K562 (cell line): ENCODE measurements at regions not wholly inside any gene's neighbourhood (a gene's known extent, or its start where the extent isn't known, plus 50 kb on each side); places are given as distances from the start of the nearest gene placed in this dataset.

Source experiments
- ATAC-seq: fragments of 200-7000 bp; cut with Tn5 transposase; 3 replicates; pipeline ENCODE4 v1.9.1; 2020; ENCODE audit warnings: moderate library complexity
- BruUV-seq: library from RNA; stranded (reverse); fragments of 400-500 nt; replicated peaks from 2 replicates; lab custom pipeline; 2021; lab: Mats Ljungman, UMichigan
- CTCF ChIA-PET: fragments of 300-600 bp; formaldehyde crosslinking; extraction: SDS; loops from one replicate; lab custom pipeline; 2021; ENCODE audit warnings: low intra/inter-chr PET ratio; lab: Yijun Ruan, JAX
- POLR2A ChIA-PET: fragments of 300-600, 350-650 bp; sonication (Branson Sonifier 250); formaldehyde crosslinking; extraction: SDS; loops from one replicate; lab custom pipeline; 2021; ENCODE audit warnings: antibody characterized with exemption, inconsistent platforms; lab: Yijun Ruan, JAX
- DNase-seq, 4 experiments: peaks; one replicate each; pipeline versions ENCODE4 v3.0.0 to v3.0.0-alpha.2; 2011 to 2018; ENCODE audit warnings: low spot score in 3 of 4, mixed read lengths in 3 of 4; ENCODE audit errors: extremely low read depth in 1 of 4
- FAIRE-seq: peaks from 2 replicates; lab custom pipeline; 2011; peaks lifted over from hg19 to GRCh38; lab: Jason Lieb, UNC
- H2AFZ ChIP-seq: 2 replicates; pipeline ENCODE4 v1.6.0; 2011; ENCODE audit warnings: low read depth, low read length, control low read depth, inconsistent platforms
- H3K27ac ChIP-seq: fragments of 200-600 bp; 3 replicates; pipeline ENCODE4 v1.8.0; 2011; ENCODE audit warnings: low read depth, mild to moderate bottlenecking, control low read depth, inconsistent platforms, low read length, moderate library complexity, mixed read lengths; ENCODE audit errors: extremely low read depth
- H3K27me3 ChIP-seq, 2 experiments: fragments of 300-600 bp in 1 of 2; 2 replicates in 1 of 2; 3 replicates in 1 of 2; pipeline versions ENCODE4 v1.6.0 to v1.8.0; 2011; ENCODE audit warnings: inconsistent platforms in 2 of 2, low read length in 2 of 2, mild to moderate bottlenecking in 1 of 2, mixed read lengths in 1 of 2, moderate library complexity in 1 of 2; ENCODE audit not compliant: control insufficient read depth in 2 of 2, insufficient read depth in 2 of 2
- H3K36me3 ChIP-seq: fragments of 300-600 bp; 3 replicates; pipeline ENCODE4 v1.8.0; 2011; ENCODE audit warnings: mild to moderate bottlenecking, low read length, inconsistent platforms; ENCODE audit not compliant: control insufficient read depth, insufficient read depth
- H3K4me1 ChIP-seq, 2 experiments: fragments of 200-600 bp in 1 of 2; replicated peaks in 1 of 2; 2 replicates in 1 of 2; 3 replicates in 1 of 2; pipeline versions ENCODE4 v1.5.1 to v1.8.0; 2011; ENCODE audit warnings: inconsistent platforms in 2 of 2, low read length in 2 of 2, mild to moderate bottlenecking in 1 of 2, mixed read lengths in 1 of 2, moderate library complexity in 1 of 2; ENCODE audit not compliant: control insufficient read depth in 2 of 2, insufficient read depth in 2 of 2
- H3K4me2 ChIP-seq: 2 replicates; pipeline ENCODE4 v1.6.1; 2011; ENCODE audit warnings: low read length, control low read depth, inconsistent platforms, mixed read lengths; ENCODE audit not compliant: insufficient read depth
- H3K4me3 ChIP-seq: fragments of 200-600 bp; sonication (generic), shearing (Covaris generic); 2 replicates; pipeline ENCODE4 v1.5.1; 2016; ENCODE audit warnings: control low read depth, inconsistent platforms
- H3K79me2 ChIP-seq: fragments of 200-600 bp; 3 replicates; pipeline ENCODE4 v1.8.0; 2011; ENCODE audit warnings: low read length, inconsistent platforms; ENCODE audit not compliant: control insufficient read depth, insufficient read depth
- H3K9ac ChIP-seq, 2 experiments: 2 replicates each; pipeline versions ENCODE4 v1.6.0 to v1.6.1; 2011; ENCODE audit warnings: low read depth in 2 of 2, low read length in 2 of 2, control low read depth in 1 of 2, inconsistent platforms in 1 of 2, mild to moderate bottlenecking in 1 of 2, mixed read lengths in 1 of 2; ENCODE audit not compliant: insufficient read depth in 1 of 2
- H3K9me1 ChIP-seq: one replicate; pipeline ENCODE4 v1.6.0; 2011; ENCODE audit warnings: inconsistent platforms, mild to moderate bottlenecking, low read length, moderate library complexity; ENCODE audit not compliant: control insufficient read depth, insufficient read depth
- H3K9me3 ChIP-seq: replicated peaks from 2 replicates; pipeline ENCODE4 v1.5.1; 2011; ENCODE audit warnings: low read depth, low read length, inconsistent platforms; ENCODE audit not compliant: control insufficient read depth, insufficient read depth
- H4K20me1 ChIP-seq: replicated peaks from 2 replicates; pipeline ENCODE4 v1.6.1; 2011; ENCODE audit warnings: low read length, inconsistent platforms, mixed read lengths; ENCODE audit not compliant: control insufficient read depth, insufficient read depth
- CBX8 ChIP-seq: fragments of 200-600 bp; sonication (generic); IDR thresholded peaks from 2 replicates; pipeline ENCODE4 v1.6.1; 2012; ENCODE audit warnings: borderline replicate concordance, mixed run types, low read depth, mild to moderate bottlenecking, moderate library complexity, mixed read lengths, low read length, control low read depth, inconsistent platforms; ENCODE audit not compliant: poor library complexity, severe bottlenecking; ENCODE audit errors: extremely low read depth
- DPF2 ChIP-seq: fragments of 450-650 bp; IDR thresholded peaks from 2 replicates; pipeline ENCODE4 v1.6.1; 2016
- ELF2 ChIP-seq: fragments of 250-450 bp; sonication (Bioruptor Pico); IDR thresholded peaks from 2 replicates; pipeline ENCODE4 v1.5.0; 2021; ENCODE audit warnings: mild to moderate bottlenecking
- FOXP1 ChIP-seq: sonication (generic); formaldehyde crosslinking; IDR thresholded peaks from 2 replicates; pipeline ENCODE4 v1.8.0; 2022; ENCODE audit warnings: mild to moderate bottlenecking, missing genetic modification reagents
- NFXL1 ChIP-seq: fragments of 450-650 bp; formaldehyde crosslinking; IDR thresholded peaks from 2 replicates; pipeline ENCODE4 v1.4.0; 2021; ENCODE audit warnings: mild to moderate bottlenecking
- SRSF9 ChIP-seq: fragments of 200-400 bp; formaldehyde crosslinking; IDR thresholded peaks from 2 replicates; pipeline ENCODE4 v1.6.1; 2017; ENCODE audit warnings: low read depth, low read length, borderline replicate concordance
- WHSC1 ChIP-seq: IDR thresholded peaks from one replicate; pipeline ENCODE4 v1.6.1; 2012; ENCODE audit warnings: low read length, control low read depth, inconsistent platforms
- ZNF644 ChIP-seq: fragments of 200-800 bp; sonication (Bioruptor generic); IDR thresholded peaks from 2 replicates; pipeline ENCODE4 v1.6.1; 2016; ENCODE audit warnings: low read depth, missing genetic modification characterization, missing compliant biosample characterization
- in situ Hi-C: fragments of 300-500 bp; cut with MboI; formaldehyde crosslinking; loops from 4 replicates; pipeline ENCODE4 v1.15.0; 2018; ENCODE audit warnings: inconsistent platforms, mixed read lengths
- intact Hi-C: fragments of 100-400 bp; cut with micrococcal nuclease; formaldehyde crosslinking; loops from 2 replicates; pipeline ENCODE4 v1.14.2; 2022
- TF ChIP-seq, protein P1 (sequence below), 2 experiments: fragments of 450-650 bp in 1 of 2; sonication (generic) in 1 of 2; formaldehyde crosslinking in 1 of 2; IDR thresholded peaks; 2 replicates each; pipeline versions ENCODE4 v1.7.1 to v1.9.0; 2016 to 2022; ENCODE audit warnings: inconsistent platforms in 1 of 2, mild to moderate bottlenecking in 1 of 2, missing genetic modification reagents in 1 of 2
- TF ChIP-seq, protein P2 (sequence below), 2 experiments: fragments of 450-650 bp in 1 of 2; IDR thresholded peaks; 2 replicates each; pipeline ENCODE4 v1.6.1; 2011 to 2017; ENCODE audit warnings: low read depth in 2 of 2, antibody characterized with exemption in 1 of 2, borderline replicate concordance in 1 of 2, low read length in 1 of 2, mild to moderate bottlenecking in 1 of 2, mixed read lengths in 1 of 2; ENCODE audit not compliant: control insufficient read depth in 1 of 2

DNA sequence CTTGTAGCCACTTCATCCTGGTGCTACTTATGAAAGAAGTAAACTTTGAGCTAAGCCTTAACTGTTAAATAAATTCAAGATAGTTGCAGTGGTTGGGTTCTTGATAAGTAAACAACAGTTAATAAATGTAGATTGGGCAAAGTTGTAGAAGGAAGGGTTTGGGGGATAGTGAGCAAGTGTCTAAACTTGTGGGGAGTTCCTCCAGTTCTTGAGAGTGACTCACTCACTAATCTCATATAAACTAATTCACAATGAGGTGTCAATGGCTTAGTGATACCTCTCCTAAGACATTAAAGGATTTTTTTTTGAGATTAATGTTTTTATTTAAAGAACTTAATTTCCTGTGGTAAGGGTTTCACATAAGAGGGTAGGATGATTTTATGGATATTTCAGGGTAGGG lies 507.4 kb downstream of the BMP2 start:
- Histone ChIP-seq H3K36me3 (no peaks in the 10 kb centered on the region), H2AFZ (no peak overlapping the region), H3K79me2 (no peaks in the 10 kb centered on the region), H3K4me3 (no peak overlapping the region), H3K27me3 (no peaks in the 10 kb centered on the region), H3K4me1 (no peaks in the 10 kb centered on the region), H3K27ac (no peak overlapping the region), H3K9me1 (no peaks in the 10 kb centered on the region), H3K9me3 (no peaks in the 10 kb centered on the region), H3K4me2 (no peak overlapping the region), H4K20me1 (no peaks in the 10 kb centered on the region), H3K9ac (no peak overlapping the region)
- CTCF ChIA-PET: no interaction called here
- intact Hi-C loops: no loop called here
- no TSS peak for BruUV-seq
- FAIRE-seq: no peak
- ATAC-seq: no peak
- POLR2A ChIA-PET: no interaction called here
- no peak for DNase-seq
- in situ Hi-C loops: no loop called here
- TF ChIP-seq ELF2 (CRISPR knock-in tag) (no peak), CBX8 (no peak), WHSC1 (no peak), DPF2 (no peak), ZNF644 (tag) (no peak), NFXL1 (no peak), SRSF9 (no peak), FOXP1 (CRISPR knock-in tag) (no peak)
- TF ChIP-seq, protein P1, sequence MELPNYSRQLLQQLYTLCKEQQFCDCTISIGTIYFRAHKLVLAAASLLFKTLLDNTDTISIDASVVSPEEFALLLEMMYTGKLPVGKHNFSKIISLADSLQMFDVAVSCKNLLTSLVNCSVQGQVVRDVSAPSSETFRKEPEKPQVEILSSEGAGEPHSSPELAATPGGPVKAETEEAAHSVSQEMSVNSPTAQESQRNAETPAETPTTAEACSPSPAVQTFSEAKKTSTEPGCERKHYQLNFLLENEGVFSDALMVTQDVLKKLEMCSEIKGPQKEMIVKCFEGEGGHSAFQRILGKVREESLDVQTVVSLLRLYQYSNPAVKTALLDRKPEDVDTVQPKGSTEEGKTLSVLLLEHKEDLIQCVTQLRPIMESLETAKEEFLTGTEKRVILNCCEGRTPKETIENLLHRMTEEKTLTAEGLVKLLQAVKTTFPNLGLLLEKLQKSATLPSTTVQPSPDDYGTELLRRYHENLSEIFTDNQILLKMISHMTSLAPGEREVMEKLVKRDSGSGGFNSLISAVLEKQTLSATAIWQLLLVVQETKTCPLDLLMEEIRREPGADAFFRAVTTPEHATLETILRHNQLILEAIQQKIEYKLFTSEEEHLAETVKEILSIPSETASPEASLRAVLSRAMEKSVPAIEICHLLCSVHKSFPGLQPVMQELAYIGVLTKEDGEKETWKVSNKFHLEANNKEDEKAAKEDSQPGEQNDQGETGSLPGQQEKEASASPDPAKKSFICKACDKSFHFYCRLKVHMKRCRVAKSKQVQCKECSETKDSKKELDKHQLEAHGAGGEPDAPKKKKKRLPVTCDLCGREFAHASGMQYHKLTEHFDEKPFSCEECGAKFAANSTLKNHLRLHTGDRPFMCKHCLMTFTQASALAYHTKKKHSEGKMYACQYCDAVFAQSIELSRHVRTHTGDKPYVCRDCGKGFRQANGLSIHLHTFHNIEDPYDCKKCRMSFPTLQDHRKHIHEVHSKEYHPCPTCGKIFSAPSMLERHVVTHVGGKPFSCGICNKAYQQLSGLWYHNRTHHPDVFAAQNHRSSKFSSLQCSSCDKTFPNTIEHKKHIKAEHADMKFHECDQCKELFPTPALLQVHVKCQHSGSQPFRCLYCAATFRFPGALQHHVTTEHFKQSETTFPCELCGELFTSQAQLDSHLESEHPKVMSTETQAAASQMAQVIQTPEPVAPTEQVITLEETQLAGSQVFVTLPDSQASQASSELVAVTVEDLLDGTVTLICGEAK (IDR thresholded peaks at IDR 0.05): no peak
- TF ChIP-seq, protein P1 (CRISPR knock-in tag; IDR thresholded peaks at IDR 0.05): no peak
- TF ChIP-seq, protein P2, sequence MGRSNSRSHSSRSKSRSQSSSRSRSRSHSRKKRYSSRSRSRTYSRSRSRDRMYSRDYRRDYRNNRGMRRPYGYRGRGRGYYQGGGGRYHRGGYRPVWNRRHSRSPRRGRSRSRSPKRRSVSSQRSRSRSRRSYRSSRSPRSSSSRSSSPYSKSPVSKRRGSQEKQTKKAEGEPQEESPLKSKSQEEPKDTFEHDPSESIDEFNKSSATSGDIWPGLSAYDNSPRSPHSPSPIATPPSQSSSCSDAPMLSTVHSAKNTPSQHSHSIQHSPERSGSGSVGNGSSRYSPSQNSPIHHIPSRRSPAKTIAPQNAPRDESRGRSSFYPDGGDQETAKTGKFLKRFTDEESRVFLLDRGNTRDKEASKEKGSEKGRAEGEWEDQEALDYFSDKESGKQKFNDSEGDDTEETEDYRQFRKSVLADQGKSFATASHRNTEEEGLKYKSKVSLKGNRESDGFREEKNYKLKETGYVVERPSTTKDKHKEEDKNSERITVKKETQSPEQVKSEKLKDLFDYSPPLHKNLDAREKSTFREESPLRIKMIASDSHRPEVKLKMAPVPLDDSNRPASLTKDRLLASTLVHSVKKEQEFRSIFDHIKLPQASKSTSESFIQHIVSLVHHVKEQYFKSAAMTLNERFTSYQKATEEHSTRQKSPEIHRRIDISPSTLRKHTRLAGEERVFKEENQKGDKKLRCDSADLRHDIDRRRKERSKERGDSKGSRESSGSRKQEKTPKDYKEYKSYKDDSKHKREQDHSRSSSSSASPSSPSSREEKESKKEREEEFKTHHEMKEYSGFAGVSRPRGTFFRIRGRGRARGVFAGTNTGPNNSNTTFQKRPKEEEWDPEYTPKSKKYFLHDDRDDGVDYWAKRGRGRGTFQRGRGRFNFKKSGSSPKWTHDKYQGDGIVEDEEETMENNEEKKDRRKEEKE (IDR thresholded peaks at IDR 0.05; ENCODE audit: borderline replicate concordance in 1 of 2, control insufficient read depth in 1 of 2, low read depth in 2 of 2, low read length in 1 of 2): no peak
